HG02981 (cell line): ENCODE measurements at regions not wholly inside any gene's neighbourhood (a gene's known extent, or its start where the extent isn't known, plus 50 kb on each side); places are given as distances from the start of the nearest gene placed in this dataset.
"Not testable (repeated sequence)": the region's sequence is repeated elsewhere in the genome, so short reads cannot be mapped to it uniquely, and the experiment has no call there.

Experiments used
- ATAC-seq: cut with Tn5 transposase; IDR thresholded peaks from one replicate; pipeline ENCODE4 v1.9.1; 2021; ENCODE audit warnings: mild to moderate bottlenecking, moderate library complexity; ENCODE audit not compliant: unreplicated experiment

DNA sequence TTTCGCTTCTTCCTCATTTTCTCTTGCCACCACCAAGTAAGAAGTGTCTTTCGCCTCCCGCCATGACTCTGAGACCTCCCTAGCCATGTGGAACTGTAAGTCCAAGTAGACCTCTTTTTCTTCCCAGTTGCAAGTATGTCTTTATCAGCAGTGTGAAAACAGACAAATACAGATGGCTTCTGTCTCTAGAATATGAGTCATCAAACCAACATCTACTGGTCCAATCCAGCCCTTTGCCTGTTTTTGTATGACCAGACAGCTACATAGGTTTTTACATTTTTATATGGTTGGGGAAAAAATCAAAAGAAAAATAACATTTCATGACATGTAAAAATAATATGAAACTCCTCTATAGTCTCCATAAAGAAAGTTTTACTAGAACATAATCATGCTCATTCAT, 118.7 kb upstream of the PTPRG start:
- ATAC-seq: no peak

DNA sequence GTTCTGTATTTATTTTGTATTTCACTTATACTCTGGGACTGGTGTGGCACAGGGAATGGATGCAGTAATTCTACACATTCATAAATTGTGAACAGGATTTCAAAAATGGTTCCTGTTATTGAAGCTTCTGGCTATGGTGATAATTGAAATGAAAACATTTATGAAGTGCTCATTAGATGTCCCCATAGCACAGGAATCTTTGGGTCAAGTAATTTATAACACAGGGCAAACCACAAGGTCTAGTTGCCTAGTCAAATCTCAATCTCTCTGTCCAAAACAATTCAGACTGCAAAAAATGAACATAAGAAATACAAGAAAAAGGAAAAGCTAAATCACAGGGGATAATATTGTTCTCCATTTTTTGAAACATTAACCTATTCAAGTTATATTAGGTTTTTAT, 117.5 kb upstream of the PTPRG start:
- no peak for ATAC-seq

DNA sequence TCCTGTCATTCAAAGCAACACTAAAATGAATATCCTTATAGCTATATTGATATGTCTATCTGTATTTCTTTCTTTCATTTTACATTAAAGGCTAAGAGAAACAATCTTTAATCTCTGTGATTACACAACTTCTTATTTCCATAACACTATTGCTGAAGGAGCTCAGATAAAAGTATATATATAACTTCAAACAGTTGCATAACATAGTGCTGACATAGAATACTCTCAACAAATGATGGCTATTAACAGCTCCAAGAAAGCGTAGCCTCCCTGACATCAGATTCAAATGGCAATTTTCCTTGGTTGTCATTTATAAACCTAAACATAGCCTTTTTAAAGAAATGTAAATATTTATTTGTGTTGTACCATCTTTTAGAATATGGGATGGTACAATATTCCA, 116.6 kb upstream of the PTPRG start:
- ATAC-seq: no peak

DNA sequence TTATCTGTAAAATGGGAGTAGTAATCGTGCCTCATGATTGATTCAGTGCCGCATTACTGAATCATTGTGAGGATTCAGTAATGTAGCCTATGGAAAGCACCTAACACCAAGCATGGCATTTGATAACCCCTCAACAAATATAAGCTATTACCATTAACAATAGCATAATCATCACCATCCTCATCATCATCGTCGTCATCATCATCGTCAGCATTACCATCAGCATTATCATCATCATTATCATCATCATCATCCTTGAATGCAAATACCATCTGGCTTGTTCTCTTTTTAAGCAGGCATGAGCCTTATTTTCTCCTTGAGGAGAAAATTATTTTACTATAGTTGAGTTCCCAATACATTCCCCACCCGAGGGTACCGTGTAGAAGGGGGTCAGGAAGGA, 115.4 kb upstream of the PTPRG start:
- ATAC-seq: no peak

DNA sequence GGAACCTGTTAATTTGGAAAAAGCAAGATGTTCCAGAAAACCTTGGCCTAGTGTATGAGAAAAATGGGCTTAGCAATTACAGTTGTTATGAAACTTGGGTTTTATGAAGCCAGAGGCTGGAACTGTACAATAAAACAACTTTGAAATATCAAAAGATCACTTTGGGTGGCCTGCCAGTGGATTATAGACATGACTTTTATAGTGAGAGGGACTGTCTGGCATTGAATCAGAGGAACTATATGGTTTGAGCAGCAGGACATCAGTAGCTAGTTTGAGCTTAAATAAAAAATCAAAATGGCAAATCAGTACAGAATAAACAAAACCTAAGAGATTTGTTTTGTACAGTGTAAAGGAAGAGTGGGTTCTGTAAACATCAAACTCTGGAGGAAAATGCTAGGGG, 115.0 kb upstream of the PTPRG start:
- ATAC-seq: no peak

DNA sequence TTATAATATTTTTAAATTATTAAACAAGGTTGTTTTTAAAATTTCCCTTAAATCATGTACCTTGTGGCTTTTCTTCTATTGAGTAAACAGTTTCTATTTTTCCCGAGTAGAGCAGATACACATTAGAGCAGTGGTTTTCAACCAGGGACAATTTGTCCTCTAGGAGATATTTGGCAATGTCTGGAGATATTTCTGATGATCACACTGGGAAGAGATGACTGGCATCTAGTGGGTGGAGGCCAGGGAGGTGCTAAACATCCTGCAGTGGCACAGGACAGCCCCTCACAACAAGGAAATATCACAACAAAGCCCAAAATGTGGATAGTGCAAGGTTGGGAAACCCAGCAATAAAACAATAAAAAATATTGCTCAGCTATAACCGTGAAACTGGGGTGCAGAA, 113.0 kb upstream of the PTPRG start:
- ATAC-seq: no peak

DNA sequence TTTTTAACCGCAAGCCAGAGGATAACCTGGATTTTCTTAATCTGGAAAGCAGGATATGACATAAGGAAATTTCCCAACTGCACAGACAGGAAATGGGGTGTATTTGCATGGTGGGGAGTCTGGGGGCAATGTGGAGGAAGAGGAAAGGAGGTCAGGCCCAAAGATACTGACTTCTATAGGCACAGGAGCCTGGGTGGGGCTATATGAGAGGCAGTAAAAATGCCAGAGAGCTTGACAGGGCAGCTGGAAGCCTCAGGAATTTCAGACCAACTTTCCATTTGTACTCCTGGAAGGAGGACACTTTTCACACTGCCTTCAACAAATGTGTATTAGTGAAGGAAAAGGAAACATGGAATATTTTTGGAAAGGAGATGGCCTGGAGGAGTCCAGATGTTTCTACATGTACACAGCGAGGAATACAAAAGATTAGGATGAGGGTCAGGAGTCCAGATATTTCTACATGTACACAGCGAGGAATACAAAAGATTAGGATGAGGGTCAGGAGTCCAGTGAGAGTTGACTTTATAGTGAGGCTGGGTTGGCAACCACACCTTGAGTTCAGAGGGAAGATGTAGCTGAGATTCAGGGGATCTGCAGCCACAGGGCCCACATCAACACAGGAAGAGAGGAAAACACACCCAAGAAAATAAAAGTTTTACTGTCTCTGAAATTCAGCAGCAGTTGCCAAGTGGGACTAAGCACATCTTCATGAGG, 111.9 kb upstream of the PTPRG start:
- ATAC-seq: no peak

DNA sequence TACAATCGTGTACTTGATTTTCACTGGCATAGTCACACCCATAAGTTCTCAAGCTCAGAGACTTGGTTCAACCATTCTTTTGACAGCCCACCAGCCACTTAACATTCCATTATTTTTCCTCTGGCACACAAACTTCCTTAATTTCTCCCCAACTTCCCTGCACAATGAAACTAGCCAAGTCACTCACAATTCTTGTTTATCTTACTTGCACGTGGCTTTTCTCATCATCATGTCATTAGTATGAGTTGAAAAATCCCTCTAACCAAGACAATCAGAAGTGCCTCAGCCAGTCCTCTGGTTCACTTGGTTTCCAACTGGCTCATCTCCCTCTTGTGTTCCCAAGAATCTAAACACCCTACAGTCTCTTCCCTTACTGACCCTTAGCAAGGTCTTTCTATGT, 110.5 kb upstream of the PTPRG start:
- no peak for ATAC-seq

DNA sequence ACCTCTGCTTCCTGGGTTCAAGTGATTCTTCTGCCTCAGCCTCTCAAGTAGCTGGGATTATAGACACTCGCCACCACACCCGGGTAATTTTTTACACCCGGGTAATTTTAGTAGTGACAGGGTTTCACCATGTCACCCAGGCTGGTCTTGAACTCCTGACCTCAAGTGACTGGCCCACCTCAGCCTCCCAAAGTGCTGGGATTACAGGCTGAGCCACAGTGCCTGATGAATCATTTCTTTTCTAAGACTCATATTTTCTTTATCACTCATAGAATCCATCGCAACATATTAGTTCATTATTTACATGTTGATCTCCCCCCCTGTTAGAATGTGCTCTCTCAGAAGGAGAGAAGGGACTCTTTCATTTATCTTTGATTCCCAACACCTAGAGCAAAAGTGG, 109.5 kb upstream of the PTPRG start:
- no peak for ATAC-seq

DNA sequence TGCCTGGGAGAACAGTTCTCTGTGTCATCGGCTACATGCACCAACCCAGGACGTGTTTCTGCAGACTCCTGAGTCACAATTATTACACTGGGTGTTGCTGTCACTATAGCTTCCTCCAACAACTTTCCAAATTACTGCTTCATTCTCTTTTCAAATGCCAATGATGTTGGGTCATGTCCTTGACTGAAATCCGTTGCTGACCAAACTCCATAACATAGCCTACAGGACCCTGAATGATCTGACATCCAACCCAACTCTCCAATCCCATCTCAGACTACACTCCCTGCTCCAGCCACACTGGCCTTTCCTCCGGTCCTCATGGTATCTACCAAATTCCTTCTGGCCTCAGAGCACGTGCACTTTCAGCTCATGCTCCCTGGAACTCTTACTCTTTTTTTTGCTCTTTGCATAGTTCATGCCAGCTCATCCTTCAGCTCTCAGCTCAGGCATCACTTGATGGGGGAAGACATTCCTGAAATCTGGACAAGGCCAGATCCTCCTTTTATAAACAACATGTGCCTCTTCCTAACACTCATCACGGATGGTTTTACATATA, 108.8 kb upstream of the PTPRG start:
- ATAC-seq: no peak

DNA sequence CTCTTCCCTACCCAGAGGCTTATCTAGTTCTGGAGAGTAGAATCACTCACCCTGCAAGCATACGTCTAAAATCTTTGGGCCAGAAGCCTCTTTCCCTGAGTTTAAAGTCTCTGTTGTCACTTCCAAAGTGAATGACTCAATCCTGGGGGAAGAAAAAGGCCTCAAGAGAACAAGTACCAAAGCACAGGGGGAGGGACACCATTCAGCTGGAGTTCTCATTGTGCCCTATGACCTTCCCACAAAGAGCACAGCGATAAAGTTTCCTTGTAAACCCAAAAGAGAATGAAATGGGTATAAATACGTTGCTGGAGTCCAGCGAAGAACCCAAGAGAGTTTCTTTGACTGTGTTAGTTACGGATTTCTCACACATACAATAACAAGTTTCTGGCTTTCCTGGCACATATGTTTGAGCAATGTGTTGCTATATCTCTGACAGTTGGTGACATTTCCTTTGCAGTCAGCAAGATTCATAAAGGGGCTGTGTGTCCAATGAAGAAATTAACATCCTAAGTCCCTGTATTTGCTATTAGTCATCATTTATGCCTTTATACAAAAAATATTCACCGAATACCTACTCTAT, 107.3 kb upstream of the PTPRG start:
- no peak for ATAC-seq

DNA sequence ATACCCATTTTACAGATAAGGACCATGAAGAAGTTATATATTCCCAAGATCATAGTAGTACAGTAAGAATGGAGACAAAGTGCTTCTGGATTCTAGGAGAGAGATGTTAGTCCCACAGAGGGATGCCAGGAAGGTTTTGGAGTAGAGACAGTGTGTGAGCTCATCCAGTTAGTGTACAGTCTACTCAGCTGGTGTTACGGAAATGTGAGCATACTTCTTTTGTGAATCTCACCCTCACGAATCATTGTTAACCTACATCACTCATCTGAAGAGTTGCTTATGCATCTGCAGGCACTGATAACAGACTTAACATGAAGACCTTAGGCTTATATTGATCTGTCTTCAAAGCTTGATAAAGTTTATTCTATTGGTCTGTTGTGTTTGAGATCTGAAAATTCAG, 106.6 kb upstream of the PTPRG start:
- ATAC-seq: no peak

DNA sequence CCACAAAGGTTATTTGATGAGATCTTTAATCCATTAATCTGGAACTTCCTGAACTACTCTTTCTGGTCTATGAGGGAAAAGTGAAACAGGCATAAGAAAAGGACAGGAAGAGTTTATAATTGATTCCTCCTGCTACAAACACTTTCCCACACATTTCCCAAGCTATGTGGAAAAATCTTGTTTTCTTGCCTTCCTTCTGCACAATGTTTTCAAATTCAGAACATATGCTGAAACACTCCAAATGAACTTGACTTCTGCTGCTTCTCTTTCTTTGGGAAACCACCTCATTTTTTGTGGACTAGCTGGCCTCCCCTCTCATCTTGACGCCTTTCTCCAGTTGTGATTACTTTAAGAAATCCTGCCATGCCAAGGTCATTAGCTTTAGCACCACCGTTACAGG, 100.7 kb upstream of the PTPRG start:
- ATAC-seq: no peak

DNA sequence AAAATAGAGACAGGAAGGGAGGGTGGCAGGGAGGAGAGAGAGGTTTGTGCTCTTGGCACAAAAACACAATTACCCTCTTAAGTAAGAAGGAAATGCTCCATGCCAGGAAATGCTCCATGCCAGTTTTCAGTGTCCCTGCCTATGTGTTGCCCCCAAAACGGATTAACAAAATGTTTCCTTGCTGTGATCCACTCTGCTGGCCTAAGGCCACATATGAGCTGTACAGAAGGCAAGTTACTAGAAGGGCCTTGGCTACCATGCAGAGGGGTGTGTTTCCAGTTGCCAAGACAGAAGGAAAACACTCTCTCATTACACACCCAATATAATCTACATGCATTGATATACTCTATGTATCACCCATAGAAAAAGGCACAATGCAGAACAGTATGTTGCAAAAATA, 98.2 kb upstream of the PTPRG start:
- no peak for ATAC-seq

DNA sequence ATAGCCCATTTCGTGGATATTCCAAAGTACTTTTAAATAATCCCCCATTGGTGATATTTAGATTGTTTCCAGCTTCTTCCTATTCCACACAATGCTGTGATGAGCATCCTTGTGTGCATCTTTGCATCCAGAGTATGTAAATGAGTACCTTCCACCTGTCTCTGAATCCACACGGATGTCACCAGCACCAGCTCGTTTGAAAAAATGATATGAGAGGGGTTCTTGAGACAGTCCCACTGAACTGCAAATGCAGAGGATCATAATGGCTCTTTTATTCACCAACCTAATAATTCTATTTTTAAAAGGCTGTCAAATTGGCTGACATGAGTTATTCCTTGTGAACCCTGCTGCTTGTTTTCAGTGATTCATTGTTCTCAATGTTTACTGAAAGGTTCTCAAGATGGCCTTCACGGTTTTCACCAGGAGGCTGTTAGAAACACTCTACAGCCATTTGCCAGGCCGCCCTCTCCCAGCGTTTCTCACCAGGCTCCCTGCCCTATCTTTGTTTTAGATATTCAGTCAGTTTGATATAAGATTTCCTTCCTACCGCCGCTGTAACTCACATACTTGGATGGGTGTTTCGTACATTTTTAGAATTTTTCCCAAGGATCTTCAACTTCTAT, 96.7 kb upstream of the PTPRG start:
- ATAC-seq: no peak

DNA sequence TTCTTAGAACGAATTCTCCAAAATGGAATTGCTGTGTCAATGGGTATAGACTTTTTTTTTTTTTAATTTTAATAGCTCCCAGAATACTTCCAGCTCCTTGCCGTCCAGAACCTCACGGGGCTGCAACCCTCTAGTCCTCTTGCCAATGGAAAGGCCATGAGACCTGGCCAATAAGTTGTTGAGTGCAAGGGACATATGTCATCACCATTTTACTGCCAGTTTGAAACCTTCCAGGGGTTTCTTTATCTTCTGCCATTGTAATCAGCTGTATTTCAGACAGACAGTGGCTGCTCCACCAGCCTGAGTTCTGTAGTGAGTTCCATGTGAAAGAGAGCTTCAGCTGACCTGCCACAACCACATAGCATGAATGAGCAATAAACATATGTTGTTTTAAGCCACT, 95.0 kb upstream of the PTPRG start:
- ATAC-seq: no peak

DNA sequence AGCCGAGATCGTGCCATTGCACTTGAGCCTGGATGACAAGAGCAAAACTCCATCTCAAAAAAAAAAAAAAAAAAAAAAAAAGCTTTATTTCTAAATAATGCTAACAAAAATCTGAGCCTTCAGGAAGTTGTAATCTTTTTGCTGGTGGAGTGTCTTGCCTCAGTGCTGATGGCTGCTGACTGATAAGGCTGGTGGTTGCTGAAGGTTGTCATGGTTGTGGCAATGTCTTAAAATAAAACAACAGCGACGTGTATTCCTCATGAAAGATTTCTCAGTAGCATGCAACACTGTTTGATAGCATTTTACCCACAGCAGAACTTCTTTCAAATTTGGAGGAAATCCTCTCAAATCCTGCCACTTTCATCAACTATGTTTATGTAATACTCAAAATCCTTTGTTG, 77.4 kb upstream of the PTPRG start:
- ATAC-seq: no peak

DNA sequence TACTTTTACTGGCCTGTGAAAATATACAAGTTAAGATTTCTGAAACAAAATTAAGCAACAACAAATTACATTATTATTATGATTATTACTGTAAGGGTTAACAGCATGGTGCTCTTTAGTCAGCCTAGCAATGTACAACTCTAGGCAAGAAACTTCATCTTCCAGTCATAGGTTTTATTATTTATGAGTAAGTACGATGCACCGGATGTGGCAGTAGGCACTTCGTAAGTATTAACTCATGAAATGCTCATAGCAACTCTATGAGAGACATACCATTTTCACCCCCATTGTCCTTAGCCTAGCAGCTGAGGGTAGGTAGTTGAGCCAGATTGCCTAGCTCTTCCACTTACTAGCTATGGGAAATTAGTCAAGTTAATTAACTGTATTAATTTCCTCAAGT, 68.0 kb upstream of the PTPRG start:
- ATAC-seq: no peak

DNA sequence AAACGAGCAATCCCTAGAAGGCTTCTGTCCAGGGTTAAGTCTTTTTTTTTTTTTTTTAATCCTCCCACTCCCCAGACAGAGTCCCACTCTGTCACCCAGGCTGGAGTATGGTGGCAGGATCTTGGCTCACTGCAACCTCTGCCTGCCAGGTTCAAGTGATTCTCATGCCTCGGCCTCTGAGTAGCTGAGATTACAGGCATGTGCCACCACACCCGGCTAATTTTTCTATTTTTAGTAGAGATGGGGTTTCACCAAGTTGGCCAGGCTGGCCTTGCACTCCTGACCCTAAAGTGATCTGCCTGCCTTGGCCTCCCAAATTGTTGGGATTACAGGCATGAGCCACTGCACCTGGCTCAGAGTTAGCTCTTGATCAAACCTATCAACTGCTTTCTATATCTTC, 67.1 kb upstream of the PTPRG start:
- ATAC-seq: not testable (repeated sequence)

DNA sequence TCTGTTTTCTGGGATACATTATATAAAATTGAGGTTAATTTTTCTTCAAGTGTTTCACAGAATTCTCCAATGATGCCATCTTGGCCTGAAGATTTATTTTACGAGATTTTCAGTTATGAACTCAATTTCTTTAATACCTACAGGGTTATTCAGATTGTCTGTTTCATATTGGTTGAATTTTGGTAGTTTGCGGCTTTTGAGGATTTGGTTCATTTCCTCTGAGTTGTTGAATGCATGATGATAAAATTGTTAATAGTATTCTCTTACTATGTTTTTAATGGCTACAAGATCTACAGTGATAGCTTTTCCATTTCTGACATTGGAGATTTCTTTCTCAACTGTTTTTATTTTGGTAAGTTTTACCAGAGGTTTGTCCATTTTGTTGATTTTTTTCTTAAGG, 63.9 kb upstream of the PTPRG start:
- no peak for ATAC-seq

DNA sequence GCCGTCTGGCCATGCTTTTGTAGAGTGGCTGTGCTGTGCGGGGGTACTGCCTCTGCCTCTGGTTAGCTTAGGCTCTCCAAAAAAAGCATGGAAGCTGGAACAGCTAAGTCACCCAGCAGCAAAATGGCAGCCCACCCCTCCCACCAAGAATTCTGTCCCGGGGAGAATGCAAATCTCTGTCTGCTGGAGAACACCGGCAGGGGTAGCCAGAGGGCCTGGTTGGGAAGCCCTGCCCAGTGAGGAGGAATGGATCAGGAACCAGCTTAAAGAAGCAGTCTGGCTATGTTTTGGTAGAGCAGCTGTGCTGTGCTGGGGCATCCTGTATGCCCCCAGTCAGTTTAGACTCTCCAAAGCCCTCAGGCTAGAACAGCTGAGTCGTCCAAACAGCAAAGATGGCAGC, 56.2 kb upstream of the PTPRG start:
- ATAC-seq: no peak

DNA sequence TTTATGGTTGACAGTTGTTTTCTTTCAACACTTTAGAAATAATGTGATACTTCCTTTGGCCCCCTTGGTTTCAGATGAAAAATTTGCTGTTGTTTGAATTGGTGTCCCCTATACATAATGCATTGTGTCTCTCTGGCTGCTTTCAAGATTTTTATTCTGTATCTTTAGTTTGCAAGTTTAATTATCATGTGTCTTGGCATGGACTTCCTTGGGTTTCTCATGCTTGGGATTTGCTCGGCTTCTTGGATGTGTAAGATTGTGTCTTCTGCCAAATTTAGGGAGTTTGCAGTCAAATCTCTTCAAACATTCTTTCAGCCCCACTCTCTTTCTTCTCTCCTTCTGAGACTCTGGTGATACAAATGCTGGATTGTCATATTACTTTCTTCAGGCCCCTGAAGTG, 53.4 kb upstream of the PTPRG start:
- no peak for ATAC-seq
